Jurkat, Clone E6-1 (cell line): ENCODE measurements at regions not wholly inside any gene's neighbourhood (a gene's known extent, or its start where the extent isn't known, plus 50 kb on each side); places are given as distances from the start of the nearest gene placed in this dataset.

Experiments
- DNase-seq: peaks from one replicate; pipeline ENCODE4 v3.0.0-alpha.2; 2011; ENCODE audit warnings: low read depth, low spot score
- H3K4me3 ChIP-seq: 2 replicates; pipeline ENCODE4 v1.5.1; 2011; ENCODE audit warnings: mild to moderate bottlenecking, low read length, control low read depth, moderate library complexity

DNA sequence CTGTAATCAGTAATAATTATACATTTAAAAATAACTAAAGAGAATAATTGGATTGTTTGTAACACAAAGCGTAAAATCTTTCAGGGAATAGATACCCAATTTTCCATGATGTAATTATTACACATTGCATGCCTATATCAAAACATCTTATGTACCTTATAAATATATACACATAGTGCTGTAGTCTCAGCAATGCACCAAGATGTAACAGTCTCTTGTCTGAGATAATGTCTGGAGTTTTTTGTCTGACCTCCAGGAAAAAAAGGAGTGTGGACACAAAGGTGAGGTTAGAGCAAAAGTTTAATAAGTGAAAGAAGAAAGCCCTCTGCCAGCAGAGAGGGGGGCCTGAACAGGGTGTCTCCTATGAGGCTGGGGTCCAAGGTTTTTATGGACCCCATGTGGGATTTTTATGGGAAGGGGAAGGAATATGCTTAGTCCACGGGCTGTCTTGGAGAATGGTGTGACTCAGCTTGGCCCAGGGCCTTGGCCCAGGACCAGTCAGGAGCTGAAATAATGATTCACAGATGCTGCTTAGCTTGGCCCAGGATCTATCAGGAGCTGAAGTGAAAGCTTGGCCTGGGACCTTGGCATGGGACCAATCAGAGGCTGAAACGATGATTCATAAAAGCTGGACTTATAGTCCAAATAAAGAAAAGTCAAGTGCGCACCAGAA is 545.0 kb downstream of the ZPLD1 start:
- DNase-seq, result no peak
- no peak overlapping the region for H3K4me3 ChIP-seq

DNA sequence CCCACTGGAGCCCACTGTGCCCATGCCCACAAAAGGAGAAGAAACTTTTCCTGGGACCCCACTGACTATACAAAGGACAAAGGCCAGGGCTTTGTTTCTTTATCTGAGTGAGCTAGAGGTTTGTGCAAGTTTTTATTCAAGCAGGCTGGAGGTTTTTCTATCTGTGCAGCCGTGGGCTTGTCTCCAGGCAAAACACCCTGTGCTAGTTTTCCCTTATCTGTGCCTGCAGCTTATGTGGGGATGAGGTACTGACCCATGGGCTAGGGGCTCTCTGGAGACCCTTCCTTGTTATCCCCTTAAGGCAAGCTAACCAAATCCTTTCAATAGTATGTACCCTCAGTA is 545.5 kb downstream of the ZPLD1 start:
- H3K4me3 ChIP-seq, result no peak overlapping the region
- no peak for DNase-seq

DNA sequence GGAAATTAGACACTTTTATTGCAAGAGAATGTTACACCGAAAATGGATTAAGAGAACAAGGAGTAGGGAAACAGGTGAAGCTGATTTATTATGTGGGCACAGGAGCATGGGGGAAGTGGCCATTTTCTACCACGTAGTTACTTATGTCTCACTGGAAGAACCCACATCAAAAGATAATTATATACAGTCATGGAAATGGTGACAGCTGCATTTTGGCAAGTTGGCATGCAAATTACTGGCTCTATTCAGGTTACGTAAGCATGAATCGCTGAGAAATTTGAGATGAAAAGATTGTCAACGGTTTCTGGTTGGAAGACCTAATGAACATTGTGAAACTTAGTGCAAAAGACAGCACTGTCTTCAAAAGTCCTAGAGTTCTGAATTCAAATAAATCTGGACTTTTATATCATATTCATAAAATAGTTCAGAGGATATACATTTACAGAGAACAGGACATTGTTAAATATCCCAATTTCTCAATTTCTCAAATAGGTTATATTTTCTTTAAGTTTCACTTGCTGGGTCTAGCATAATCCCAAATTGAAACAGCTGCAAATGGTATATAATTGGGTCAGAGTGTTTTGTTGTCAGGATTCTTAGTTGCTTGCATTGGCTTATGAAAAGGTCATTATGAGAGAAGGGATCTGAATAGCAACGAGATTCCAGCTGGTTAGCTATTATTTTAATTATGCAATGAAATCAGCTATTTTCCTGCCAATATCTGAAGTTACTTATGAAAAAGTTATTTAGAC is 567.8 kb downstream of the ZPLD1 start:
- DNase-seq, result peak; percentile 78
- H3K4me3 ChIP-seq, result no peak overlapping the region

DNA sequence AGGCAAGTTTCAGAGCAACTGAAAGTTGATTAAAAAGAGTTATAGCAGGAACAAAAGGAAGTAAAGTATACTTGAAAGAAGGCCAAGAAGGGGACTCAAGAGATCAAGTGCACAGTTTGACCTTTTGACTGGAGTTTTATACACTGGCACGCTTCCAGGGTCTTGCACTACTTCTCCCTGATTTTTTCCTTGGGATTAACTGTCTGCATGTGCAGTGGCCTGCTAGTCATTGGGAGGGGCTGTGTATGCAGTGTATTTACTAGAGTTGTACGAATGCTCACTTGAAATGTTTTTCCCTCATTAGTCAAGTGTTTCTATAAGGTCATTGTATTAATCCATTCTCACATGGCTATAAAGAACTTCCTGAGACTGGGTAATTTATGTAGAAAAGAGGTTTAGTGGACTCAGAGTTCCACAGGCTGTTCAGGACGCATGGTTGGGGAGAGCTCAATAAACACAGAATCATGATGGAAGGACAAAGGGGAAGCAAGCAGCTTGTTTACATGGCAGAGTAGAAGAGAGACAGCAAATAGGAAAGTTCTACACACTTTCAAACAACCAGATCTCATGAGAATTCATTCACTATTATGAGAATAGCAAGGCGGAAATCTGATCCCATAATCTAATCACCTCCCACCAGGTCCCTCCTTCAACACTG is 571.8 kb downstream of the ZPLD1 start:
- DNase-seq, result no peak
- H3K4me3 ChIP-seq, result no peak overlapping the region

DNA sequence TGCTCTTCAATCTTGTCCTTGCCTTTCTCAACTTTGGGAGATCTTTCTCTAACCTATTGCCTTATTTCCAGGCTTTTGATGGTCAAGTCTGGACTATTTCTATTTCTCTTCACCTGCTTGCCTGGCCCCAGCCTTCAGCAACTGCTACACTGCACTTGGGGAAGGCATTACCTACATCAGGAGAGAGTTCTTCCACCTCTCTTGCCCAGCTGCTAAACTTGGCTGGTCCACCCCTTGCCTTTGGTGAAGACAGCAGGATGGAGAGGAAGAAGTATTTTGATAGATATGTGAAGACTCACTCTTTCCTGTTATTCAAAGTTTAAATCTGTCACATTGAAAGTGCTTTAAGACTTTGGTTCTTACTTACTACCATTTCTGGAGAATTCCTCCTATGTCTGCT is 574.8 kb downstream of the ZPLD1 start:
- DNase-seq, result no peak
- no peak overlapping the region for H3K4me3 ChIP-seq

DNA sequence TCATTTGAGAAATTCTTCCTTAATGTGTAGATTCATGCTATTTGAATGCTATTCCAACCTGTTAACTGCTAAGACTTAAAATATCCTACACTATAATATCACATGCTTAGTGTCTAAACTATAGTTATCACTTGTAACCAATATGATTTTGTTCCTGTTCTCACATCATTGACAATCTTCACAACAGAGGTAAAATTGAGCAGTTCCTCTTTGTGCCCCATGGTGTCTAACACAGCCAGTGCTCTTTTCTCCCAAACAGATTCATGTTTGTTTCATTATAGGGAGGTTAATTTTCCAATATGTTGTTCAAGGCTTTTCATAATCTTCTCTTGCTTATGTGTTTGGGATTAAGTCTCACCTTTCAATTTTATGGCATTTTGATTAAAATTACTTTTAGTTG is 591.1 kb downstream of the ZPLD1 start:
- no peak for DNase-seq
- H3K4me3 ChIP-seq, result no peak overlapping the region

DNA sequence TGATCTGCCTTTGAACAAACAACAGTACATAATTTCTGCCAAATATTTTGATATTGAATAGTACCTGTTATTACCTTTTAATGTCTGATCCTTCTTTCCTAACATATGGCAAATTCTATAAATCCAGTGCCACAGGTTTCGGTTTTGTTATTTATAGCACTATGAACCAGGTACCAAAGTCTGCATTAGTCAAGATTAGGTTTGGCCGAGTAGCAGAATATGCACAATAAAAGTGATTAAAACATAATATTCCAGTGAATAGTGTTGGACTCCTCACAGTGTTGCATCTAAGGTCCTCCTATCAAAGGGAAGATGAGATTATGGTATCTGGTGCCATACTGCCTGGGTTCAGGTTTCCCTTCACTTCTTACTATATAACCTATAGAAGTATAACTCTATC is 599.0 kb downstream of the ZPLD1 start:
- H3K4me3 ChIP-seq, result no peak overlapping the region
- DNase-seq, result no peak

DNA sequence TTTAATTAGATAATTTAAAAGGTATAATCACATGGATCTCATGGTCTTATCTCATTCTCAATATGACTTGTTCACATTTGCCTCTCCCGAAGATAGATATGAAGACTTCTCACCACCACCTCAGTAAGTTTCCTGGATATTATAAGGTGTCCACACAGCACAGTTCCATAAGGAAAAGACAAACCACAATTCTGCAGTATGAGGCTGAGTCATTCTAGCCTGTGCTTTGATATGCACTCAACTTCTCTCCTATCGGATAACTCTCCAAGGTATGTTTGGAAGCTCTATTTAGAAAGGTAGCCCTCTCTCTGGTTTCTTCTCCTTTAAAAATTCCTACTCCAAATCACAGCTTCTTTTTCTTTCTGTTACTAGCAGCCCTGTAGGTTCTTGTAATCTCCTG is 612.8 kb downstream of the ZPLD1 start:
- DNase-seq, result no peak
- no peak overlapping the region for H3K4me3 ChIP-seq

DNA sequence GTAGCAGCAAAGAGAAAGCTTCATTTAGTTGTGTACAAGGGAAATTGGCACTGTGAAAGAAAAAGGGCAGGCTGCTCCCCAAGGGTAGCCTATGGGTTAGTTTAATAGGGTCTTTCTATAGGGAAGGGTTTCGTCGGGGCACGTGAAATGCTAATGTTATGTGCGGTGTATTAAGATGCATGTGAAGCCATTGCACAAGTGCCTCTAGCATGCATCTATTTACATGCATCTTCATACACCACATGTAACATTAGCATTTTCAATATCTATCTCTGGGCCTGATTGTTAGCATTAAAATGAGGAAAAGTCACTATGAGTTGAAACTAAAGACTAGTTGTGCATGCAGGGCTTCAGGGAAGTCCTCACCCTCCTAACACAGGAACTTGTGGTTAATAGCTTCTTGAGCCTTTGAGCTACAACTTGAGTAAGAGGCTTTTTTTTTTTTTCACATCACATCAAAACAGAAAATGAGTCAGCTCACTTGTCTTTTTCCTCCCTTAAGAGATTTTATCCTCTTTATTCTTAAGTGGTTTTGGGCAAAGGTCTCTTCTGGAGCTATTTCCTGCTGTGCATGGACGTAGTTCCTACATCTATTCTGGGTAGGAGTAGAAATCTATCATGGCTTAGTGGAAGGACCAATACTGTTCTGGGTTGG is 613.4 kb downstream of the ZPLD1 start:
- H3K4me3 ChIP-seq, result no peak overlapping the region
- DNase-seq, result peak; percentile 24

DNA sequence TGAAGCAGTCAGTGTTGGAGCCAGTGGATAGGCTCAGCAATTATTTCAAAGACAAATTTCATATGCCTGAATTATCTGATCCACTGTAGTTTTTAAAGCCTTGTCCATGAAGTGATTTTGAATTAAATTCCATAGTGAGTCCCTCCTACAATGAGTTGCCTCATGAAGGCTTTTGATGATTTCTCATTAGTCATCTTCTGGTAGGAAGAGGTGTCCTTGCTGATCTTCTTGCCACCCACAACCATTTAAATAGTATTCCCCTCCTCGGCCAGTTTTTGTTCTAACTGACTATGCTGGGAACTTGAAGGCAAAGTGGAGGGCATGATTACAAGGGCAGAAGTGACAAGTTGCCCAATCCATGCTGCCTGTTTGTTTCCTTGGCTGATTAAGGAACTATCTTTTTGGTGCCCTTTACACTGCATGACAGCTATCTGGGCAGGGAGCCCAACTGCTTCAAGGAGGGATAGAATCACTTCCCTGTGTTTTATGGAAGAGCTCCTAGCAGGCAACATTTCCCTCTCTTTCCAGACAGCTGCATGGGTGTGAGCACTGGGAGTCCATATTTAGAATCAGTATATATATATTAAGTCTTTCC is 617.5 kb downstream of the ZPLD1 start:
- no peak for DNase-seq

DNA sequence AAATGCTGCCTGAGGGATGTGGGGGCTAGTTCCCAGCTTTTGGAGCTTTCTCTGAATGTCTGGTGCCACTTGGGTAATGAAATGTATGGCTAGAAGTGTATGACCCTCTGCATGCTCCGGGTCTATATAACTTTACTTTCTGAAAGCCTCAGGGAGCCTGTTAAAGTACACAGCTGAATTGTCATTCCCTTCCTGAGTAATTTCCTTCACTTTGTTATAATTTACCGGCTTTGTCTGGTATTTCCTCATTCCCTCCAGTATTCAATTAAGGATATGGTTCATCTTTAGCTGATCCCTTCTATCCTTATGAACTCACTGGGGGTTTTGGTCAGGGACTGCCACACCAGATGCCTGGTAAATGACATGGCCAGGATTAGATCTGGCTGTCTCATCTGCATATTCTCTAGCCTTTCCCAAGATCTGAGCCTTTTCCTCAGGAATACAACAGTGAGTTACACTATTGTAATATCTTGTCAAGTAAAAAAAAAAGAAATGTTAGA is 620.3 kb downstream of the ZPLD1 start:
- no peak overlapping the region for H3K4me3 ChIP-seq
- DNase-seq, result no peak

More for the DNA sequence above, 617.5 kb downstream of the ZPLD1 start:
- H3K4me3 ChIP-seq, result no peak overlapping the region

DNA sequence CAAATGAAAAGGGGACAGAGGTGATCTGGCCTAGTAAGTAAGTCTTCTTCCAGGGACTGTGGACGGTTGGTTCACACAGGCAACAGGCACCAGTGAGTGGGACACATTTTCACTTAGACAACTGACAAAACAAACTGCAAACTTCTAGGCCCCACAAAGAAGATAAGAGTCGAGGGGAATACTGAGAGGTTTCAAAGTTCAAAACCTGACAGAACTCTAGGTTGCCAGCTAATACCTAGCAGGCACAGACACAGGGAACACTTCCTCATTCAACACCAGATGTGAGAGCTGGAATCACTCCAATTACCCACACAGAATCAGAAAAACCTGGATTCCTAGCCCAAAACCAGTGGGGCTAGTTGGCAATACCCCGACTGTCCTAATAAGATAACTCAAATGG is 621.7 kb downstream of the ZPLD1 start:
- no peak overlapping the region for H3K4me3 ChIP-seq
- no peak for DNase-seq

DNA sequence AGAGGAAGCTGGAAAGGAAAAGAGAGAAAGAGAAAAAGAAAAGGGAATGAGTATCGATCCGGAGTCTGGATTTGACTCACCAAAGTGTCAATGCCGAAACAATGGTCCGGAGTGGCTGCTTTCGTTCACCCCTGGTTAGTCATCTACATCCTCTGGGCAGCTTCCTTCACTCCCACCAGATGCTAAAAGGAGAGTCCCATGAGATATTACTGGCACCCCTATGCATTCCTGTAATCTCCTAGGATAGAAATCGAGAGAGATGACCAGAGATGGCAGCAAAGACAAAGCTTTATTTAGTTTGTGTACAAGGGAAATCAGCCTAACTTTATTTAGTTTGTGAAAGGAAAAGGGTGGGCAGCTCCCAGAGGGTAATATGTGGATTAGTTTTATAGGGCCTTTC is 622.2 kb downstream of the ZPLD1 start:
- no peak for DNase-seq

DNA sequence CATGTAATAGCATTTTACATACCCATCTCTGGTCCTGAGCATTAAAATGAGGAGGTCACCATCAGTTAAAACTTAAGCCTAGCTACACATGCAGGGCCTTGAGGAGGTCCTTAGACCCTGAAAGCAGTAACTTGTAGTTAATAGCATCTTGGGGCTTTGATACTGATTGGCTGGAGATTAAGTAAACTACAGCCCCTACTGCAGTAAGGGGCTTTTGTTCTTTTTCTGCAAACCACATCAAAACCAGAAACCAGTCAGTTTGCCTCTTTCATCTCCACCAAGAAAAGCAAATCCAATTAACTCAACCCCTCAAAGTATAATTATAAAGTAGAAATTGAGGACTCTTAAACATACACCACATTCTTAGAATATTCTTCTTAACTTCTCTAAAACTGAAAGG is 622.7 kb downstream of the ZPLD1 start:
- DNase-seq, result peak; percentile 53
- no peak overlapping the region for H3K4me3 ChIP-seq

More for the DNA sequence above, 622.2 kb downstream of the ZPLD1 start:
- no peak overlapping the region for H3K4me3 ChIP-seq

DNA sequence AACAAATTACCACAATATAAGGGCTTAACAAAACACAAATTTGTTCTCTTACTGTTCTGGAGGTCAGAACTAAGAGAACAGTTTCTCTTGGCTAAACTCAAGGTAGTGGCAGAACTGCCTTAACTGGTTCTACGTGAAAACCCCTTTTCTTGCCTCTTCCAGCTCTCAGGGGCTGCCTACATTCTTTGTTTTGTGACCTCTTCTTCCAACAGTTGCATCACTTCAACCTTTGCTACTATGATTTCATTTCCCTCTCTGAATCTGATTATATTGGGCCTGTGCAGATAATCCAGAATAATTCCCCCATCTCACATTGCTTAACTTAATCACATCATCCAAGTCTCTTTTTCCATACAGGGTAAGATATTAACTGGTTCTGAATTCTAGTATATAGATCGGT is 624.6 kb downstream of the ZPLD1 start:
- DNase-seq, result no peak

DNA sequence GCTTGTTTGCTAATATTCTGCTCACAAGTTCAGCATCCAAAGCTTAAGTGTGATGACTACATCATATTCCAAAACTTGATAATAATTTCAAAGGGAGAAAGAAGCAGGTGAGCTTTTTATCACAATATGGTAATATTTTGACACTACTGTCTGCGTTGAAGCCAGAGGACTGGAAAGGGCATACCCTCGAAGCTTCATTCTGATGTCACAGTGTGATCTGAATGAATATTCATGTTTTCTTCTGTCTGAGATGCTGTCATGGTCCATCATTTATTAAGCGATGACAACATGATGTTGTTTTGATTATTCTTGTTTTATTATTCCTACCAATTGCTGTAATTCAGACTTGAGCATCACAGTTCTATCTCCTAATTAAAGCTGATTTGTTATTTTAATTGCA is 625.4 kb downstream of the ZPLD1 start:
- DNase-seq, result no peak
- no peak overlapping the region for H3K4me3 ChIP-seq

More for the DNA sequence above, 624.6 kb downstream of the ZPLD1 start:
- H3K4me3 ChIP-seq, result no peak overlapping the region

DNA sequence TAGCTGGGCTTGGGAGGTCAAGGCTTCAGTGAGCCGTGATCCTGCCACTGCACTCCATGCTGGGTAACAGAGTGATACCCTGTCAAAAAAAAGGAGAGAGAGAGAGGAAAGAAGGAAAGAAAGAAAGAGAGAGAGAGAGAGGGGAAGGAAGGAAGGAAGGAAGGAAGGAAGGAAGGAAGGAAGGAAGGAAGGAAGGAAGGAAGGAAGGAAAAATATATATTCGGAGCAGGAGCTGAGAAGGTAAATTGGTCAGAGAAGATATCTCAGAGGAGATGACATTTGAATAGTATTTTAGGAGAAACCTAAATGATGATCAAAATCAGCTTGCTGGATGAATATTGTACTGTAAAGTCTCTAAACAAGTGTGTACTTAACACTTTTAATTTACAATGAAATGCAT is 633.1 kb downstream of the ZPLD1 start:
- H3K4me3 ChIP-seq, result no peak overlapping the region
- DNase-seq, result no peak

DNA sequence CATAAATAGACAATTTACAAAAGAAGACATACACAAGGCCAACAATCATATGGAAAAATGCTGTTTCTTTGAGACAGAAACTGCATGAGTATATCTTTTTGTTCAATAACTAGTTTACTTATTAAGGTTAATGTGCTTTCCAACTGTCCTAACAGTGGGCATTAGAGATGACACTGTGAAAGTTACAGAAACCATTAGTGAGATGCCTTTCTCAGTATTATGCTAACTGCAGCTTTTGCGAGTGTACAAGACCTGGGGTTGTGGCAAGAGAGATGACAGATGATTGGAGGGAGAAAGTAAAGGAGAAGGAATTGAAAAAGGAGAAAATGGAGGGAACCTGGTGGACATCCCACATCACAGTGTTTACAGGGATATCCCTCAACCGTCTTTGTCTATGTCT is 640.5 kb downstream of the ZPLD1 start:
- DNase-seq, result no peak

DNA sequence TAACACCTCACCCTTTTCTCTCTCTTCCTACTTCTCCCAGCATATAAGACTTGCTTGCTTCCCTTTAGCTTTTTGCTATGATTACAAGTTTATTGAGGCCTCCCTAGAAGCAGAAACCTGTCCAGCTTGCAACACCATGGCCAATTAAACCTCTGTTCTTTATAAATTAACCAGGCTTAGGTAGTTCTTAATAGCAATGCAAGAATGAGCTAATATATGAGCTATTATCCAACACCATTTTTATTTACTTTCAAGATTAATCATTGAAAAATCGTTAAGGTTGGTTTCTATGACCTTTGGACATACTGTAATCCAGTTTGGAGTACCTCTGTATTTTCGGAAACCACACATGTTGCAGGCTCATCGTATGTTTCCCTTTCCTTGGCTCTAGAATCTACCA is 643.1 kb downstream of the ZPLD1 start:
- H3K4me3 ChIP-seq, result no peak overlapping the region
- DNase-seq, result no peak

More for the DNA sequence above, 640.5 kb downstream of the ZPLD1 start:
- no peak overlapping the region for H3K4me3 ChIP-seq
